Keratinocyte (primary cell): ENCODE measurements at regions not wholly inside any gene's neighbourhood (a gene's known extent, or its start where the extent isn't known, plus 50 kb on each side); places are given as distances from the start of the nearest gene placed in this dataset.

Experiments
- EZH2 ChIP-seq: IDR thresholded peaks from one replicate; pipeline ENCODE4 v1.6.1; 2012; ENCODE audit warnings: inconsistent platforms, mild to moderate bottlenecking, low read length, moderate library complexity
- TF ChIP-seq, protein P1 (sequence below), 3 experiments: IDR thresholded peaks in 1 of 3; conservative IDR thresholded peaks in 1 of 3; optimal IDR thresholded peaks in 1 of 3; 2 replicates in 2 of 3; 3 replicates in 1 of 3; pipeline versions ENCODE3 to v1.5.1; 2011; ENCODE audit warnings: low read length in 3 of 3, mild to moderate bottlenecking in 3 of 3, moderate library complexity in 2 of 3, control low read depth in 1 of 3, inconsistent platforms in 1 of 3; ENCODE audit not compliant: insufficient read depth in 2 of 3; ENCODE audit errors: extremely low read depth in 1 of 3

DNA sequence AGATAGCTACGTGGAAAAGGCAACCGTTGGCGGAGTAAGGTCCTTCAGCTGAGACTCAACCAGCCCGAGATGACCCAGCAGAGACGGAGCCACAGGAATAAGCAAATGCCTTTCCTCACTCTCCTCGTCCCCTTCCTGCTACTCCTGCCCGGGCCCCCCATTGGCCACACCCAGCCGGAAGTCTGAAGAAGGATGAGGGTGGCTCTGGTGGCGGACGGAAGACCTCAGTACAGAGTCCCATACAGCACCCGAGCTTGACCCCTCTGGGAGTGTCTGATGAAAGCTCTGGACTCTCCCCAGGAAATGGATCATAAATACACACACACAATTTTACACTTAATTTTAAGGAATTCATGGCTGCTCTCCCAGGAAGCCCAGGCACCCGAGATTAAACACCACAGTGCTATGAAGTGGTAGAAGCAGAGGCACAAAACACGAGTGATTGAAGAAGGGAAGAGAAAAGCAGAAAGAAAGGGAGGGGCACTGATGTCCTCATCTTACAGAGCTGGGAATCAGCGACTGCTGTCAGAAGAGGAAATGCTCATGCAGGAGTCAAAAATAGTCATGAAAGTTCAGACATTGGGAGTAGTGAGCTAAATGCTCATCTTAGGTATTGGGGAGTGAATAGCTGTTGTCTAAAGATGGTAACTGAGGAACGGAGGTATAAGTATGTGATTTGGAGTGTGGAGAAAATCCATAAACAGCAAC lies 125.6 kb downstream of the BANF2 start:
- TF ChIP-seq, protein P1, sequence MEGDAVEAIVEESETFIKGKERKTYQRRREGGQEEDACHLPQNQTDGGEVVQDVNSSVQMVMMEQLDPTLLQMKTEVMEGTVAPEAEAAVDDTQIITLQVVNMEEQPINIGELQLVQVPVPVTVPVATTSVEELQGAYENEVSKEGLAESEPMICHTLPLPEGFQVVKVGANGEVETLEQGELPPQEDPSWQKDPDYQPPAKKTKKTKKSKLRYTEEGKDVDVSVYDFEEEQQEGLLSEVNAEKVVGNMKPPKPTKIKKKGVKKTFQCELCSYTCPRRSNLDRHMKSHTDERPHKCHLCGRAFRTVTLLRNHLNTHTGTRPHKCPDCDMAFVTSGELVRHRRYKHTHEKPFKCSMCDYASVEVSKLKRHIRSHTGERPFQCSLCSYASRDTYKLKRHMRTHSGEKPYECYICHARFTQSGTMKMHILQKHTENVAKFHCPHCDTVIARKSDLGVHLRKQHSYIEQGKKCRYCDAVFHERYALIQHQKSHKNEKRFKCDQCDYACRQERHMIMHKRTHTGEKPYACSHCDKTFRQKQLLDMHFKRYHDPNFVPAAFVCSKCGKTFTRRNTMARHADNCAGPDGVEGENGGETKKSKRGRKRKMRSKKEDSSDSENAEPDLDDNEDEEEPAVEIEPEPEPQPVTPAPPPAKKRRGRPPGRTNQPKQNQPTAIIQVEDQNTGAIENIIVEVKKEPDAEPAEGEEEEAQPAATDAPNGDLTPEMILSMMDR (optimal IDR thresholded peaks at IDR 0.05 in 1 of 3, IDR thresholded peaks at IDR 0.05 in 1 of 3, conservative IDR thresholded peaks at IDR 0.05 in 1 of 3; ENCODE audit: extremely low read depth in 1 of 3, insufficient read depth in 2 of 3, low read length in 3 of 3): no peak
- TF ChIP-seq EZH2: no peak
